Calu3 (cell line): ENCODE measurements at regions not wholly inside any gene's neighbourhood (a gene's known extent, or its start where the extent isn't known, plus 50 kb on each side); places are given as distances from the start of the nearest gene placed in this dataset.

Experiments
- BruUV-seq: library from RNA; stranded (reverse); fragments of 400-500 nt; replicated peaks from 2 replicates; lab custom pipeline; 2021; lab: Mats Ljungman, UMichigan
- CTCF ChIA-PET: fragments of 300-600 bp; sonication (Branson Sonifier 250); formaldehyde crosslinking; loops from one replicate; lab custom pipeline; 2022; ENCODE audit warnings: antibody characterized with exemption; lab: Charles Lee
- DNase-seq: peaks from one replicate; pipeline ENCODE4 v3.0.0; 2022
- H3K27ac Mint-ChIP-seq: one replicate; pipeline ENCODE4 v1.8.0; 2022; ENCODE audit warnings: mixed read lengths; ENCODE audit not compliant: unreplicated experiment
- H3K27me3 Mint-ChIP-seq: one replicate; pipeline ENCODE4 v1.8.0; 2022; ENCODE audit warnings: mixed read lengths; ENCODE audit not compliant: unreplicated experiment
- H3K36me3 Mint-ChIP-seq: one replicate; pipeline ENCODE4 v1.8.0; 2022; ENCODE audit warnings: mild to moderate bottlenecking, moderate library complexity, mixed read lengths; ENCODE audit not compliant: insufficient read depth, unreplicated experiment
- H3K4me1 Mint-ChIP-seq: one replicate; pipeline ENCODE4 v1.8.0; 2022; ENCODE audit warnings: mild to moderate bottlenecking, low read depth, mixed read lengths; ENCODE audit not compliant: unreplicated experiment
- H3K4me3 Mint-ChIP-seq: one replicate; pipeline ENCODE4 v1.8.0; 2022; ENCODE audit warnings: mild to moderate bottlenecking, low read depth, moderate library complexity, mixed read lengths; ENCODE audit not compliant: unreplicated experiment
- H3K9me3 Mint-ChIP-seq: one replicate; pipeline ENCODE4 v1.8.0; 2022; ENCODE audit warnings: low read depth, mixed read lengths; ENCODE audit not compliant: unreplicated experiment
- intact Hi-C: fragments of 100-400 bp; cut with micrococcal nuclease; formaldehyde crosslinking; loops from one replicate; pipeline ENCODE4 v1.10.0; 2022; ENCODE audit not compliant: unreplicated experiment
- TF ChIP-seq, protein P1 (sequence below): fragments of 200-600 bp; IDR thresholded peaks from one replicate; pipeline ENCODE4 v1.8.0; 2022; ENCODE audit warnings: antibody characterized with exemption; ENCODE audit not compliant: unreplicated experiment

DNA sequence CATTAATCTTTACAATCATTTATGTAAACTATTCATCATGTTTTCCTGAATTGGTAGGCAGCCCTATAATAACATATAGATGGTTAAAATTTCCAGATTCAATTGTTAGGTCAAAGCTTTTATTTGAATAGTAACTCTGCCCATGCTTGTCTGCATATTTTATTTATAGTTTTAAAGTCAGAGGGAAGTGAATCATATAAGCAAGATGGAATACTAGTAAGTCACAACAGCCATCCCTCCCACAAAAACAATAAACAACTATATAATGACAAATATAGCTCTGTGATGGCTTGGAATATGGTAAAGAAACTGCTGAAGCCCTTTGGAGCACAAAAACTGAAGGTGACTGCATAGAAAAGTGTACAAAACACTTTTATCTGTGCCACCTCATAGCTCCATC is 156.3 kb upstream of the TMEM106B start:
- BruUV-seq, result no TSS peak
- no peak for DNase-seq
- no peaks in the 10 kb centered on the region for H3K4me1 Mint-ChIP-seq
- no peak overlapping the region for H3K27ac Mint-ChIP-seq
- H3K27me3 Mint-ChIP-seq, result no peaks in the 10 kb centered on the region
- no peak overlapping the region for H3K4me3 Mint-ChIP-seq
- intact Hi-C loops, result no loop called here
- peaks cover 14% of the 10 kb centered on the region for H3K9me3 Mint-ChIP-seq
- H3K36me3 Mint-ChIP-seq, result no peaks in the 10 kb centered on the region
- TF ChIP-seq, protein P1, sequence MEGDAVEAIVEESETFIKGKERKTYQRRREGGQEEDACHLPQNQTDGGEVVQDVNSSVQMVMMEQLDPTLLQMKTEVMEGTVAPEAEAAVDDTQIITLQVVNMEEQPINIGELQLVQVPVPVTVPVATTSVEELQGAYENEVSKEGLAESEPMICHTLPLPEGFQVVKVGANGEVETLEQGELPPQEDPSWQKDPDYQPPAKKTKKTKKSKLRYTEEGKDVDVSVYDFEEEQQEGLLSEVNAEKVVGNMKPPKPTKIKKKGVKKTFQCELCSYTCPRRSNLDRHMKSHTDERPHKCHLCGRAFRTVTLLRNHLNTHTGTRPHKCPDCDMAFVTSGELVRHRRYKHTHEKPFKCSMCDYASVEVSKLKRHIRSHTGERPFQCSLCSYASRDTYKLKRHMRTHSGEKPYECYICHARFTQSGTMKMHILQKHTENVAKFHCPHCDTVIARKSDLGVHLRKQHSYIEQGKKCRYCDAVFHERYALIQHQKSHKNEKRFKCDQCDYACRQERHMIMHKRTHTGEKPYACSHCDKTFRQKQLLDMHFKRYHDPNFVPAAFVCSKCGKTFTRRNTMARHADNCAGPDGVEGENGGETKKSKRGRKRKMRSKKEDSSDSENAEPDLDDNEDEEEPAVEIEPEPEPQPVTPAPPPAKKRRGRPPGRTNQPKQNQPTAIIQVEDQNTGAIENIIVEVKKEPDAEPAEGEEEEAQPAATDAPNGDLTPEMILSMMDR, result no peak
- CTCF ChIA-PET, result interaction anchor here (0.6 to 0.7 kb wide), 2 partner anchors 11 to 67 kb away, joined by 4 to 6 read pairs; no protein-coding TSS in a partner anchor

DNA sequence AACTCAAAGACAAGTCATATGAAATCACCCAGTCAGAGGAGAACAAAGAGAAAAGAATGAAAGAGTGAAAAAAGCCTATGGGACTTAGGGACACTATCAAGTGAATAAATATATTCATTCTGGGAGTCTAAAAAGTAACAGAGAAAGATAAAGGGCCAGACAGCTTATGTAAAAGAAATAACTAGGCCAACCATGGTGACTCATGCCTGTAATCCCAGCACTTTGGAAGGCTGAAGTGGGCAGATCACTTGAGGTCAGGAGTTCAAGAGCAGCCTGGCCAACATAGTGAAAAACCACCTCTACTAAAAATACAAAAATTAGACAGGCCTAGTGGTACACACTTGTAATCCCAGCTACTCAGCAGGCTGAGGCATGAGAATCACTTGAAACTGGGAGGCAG is 154.7 kb upstream of the TMEM106B start:
- intact Hi-C loops, result no loop called here

DNA sequence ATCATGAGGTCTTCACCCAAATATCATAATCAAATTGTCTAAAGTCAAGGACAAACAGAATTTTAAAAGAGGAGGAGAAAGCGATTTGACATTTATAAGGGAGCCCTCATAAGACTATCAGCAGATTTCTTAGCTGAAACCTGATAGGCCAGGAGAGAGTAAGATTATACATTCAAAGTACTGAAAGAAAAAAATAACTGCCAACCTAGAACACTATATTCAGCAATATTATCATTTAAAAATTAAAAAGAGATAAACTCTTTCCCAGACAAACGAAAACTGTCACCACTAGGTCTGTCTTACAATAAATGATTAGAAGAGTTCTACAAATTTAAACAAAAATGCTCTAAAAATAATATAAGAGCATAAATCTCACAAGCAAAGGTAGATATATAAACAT is 154.1 kb upstream of the TMEM106B start:
- TF ChIP-seq, protein P1, result no peak
- DNase-seq, result no peak
- H3K4me1 Mint-ChIP-seq, result peaks cover 4% of the 10 kb centered on the region
- H3K36me3 Mint-ChIP-seq, result no peaks in the 10 kb centered on the region
- H3K27me3 Mint-ChIP-seq, result no peaks in the 10 kb centered on the region
- H3K9me3 Mint-ChIP-seq, result peaks cover 11% of the 10 kb centered on the region
- CTCF ChIA-PET, result no interaction called here
- no peak overlapping the region for H3K27ac Mint-ChIP-seq
- intact Hi-C loops, result no loop called here
- H3K4me3 Mint-ChIP-seq, result no peak overlapping the region
- BruUV-seq, result no TSS peak

More for the DNA sequence above, 154.7 kb upstream of the TMEM106B start:
- CTCF ChIA-PET, result interaction anchor here (0.5 kb wide), 1 partner anchor 210 kb away, joined by 7 read pairs; no protein-coding TSS in a partner anchor
- TF ChIP-seq, protein P1, result no peak
- H3K36me3 Mint-ChIP-seq, result no peaks in the 10 kb centered on the region
- peaks cover 12% of the 10 kb centered on the region for H3K9me3 Mint-ChIP-seq
- H3K4me3 Mint-ChIP-seq, result no peak overlapping the region
- DNase-seq, result no peak
- no TSS peak for BruUV-seq
- no peaks in the 10 kb centered on the region for H3K4me1 Mint-ChIP-seq
- H3K27ac Mint-ChIP-seq, result no peak overlapping the region
- H3K27me3 Mint-ChIP-seq, result no peaks in the 10 kb centered on the region

DNA sequence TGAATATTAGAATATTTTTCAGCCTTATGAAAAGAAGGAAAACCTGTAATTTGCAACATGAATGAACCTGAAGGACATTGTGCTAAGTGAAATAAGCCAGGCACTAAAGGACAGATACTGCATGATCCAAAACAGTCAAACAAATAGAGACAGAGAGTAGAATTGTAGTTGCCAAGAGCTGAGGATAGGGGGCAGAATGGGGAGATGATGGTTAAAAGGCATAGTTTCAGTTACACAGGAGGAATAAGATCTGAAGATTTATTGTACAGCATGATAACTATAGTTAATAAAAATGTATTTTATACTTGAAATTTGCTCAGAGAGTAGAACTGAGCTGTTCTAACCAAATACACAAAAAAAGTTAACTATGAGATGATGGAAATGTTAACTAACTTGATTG is 149.0 kb upstream of the TMEM106B start:
- H3K27ac Mint-ChIP-seq, result no peak overlapping the region
- peaks cover 26% of the 10 kb centered on the region for H3K4me1 Mint-ChIP-seq
- H3K36me3 Mint-ChIP-seq, result peaks cover 16% of the 10 kb centered on the region
- CTCF ChIA-PET, result no interaction called here
- H3K9me3 Mint-ChIP-seq, result peaks cover 10% of the 10 kb centered on the region
- no TSS peak for BruUV-seq
- intact Hi-C loops, result loop anchor here (10.0 kb wide), 1 partner anchor 357 kb away; no protein-coding TSS in a partner anchor
- no peak for DNase-seq
- no peak overlapping the region for H3K4me3 Mint-ChIP-seq
- TF ChIP-seq, protein P1, result no peak
- no peaks in the 10 kb centered on the region for H3K27me3 Mint-ChIP-seq
